ENCODE measurements at regions not wholly inside any gene's neighbourhood (a gene's known extent, or its start where the extent isn't known, plus 50 kb on each side); places are given as distances from the start of the nearest gene placed in this dataset.

- Histone ChIP-seq H2BK5ac (ENCODE audit: insufficient read length, low read length) (no peak overlapping the region), H3K18ac (ENCODE audit: insufficient read length, low read depth, low read length) (no peak overlapping the region), H3T11ph (ENCODE audit: low read length) (no peak overlapping the region), H3K79me1 (ENCODE audit: insufficient read depth, low read depth, low read length, poor library complexity, severe bottlenecking) (no peaks in the 10 kb centered on the region), H2BK12ac (ENCODE audit: insufficient read length, low read depth, low read length) (no peak overlapping the region), H3K27ac (ENCODE audit: insufficient read length, low read depth, low read length) (no peak overlapping the region), H3K9me3 (ENCODE audit: control insufficient read depth, low read depth, low read length) (no peaks in the 10 kb centered on the region), H4K20me1 (ENCODE audit: control insufficient read depth, insufficient read depth, insufficient read length) (no peaks in the 10 kb centered on the region), H4K91ac (ENCODE audit: insufficient read length, low read depth, low read length) (no peak overlapping the region), H3K9ac (ENCODE audit: extremely low read depth, insufficient read length, low read length) (no peak overlapping the region), H2AFZ (ENCODE audit: low read length) (no peak overlapping the region), H3K4me2 (ENCODE audit: insufficient read depth, insufficient read length, low read length) (no peak overlapping the region), H4K5ac (ENCODE audit: insufficient read length, low read depth, low read length) (no peak overlapping the region), H3K23ac (ENCODE audit: insufficient read length, low read depth, low read length) (no peak overlapping the region), H3K56ac (ENCODE audit: insufficient read length, low read depth, low read length) (no peak overlapping the region), H2AK5ac (ENCODE audit: insufficient read length, low read length) (no peak overlapping the region), H3K27me3 (ENCODE audit: insufficient read depth, low read length) (no peaks in the 10 kb centered on the region), H2BK15ac (ENCODE audit: low read depth, low read length) (no peak overlapping the region), H4K8ac (replicated peaks; ENCODE audit: insufficient read length, low read depth, low read length) (no peak overlapping the region), H3K4ac (ENCODE audit: low read depth, low read length) (no peak overlapping the region), H2BK120ac (ENCODE audit: low read depth, low read length, poor library complexity, severe bottlenecking) (no peak overlapping the region), H2BK20ac (ENCODE audit: low read depth, low read length, poor library complexity, severe bottlenecking) (no peak overlapping the region), H3K23me2 (ENCODE audit: insufficient read length, low read depth, low read length, poor library complexity, severe bottlenecking) (no peaks in the 10 kb centered on the region), H3K79me2 (ENCODE audit: insufficient read depth, low read length) (no peaks in the 10 kb centered on the region), H3K4me1 (ENCODE audit: insufficient read depth, low read length) (no peaks in the 10 kb centered on the region), H3K14ac (ENCODE audit: insufficient read depth, low read length) (no peak overlapping the region)
- no peaks in the 10 kb centered on the region; a peak in 2 of 7 replicates for H3K36me3 Mint-ChIP-seq (ENCODE audit: insufficient read depth in 1 of 3, low read depth in 3 of 3)
- DNase-seq: no peak
- H3K9me3 Mint-ChIP-seq: no peaks in the 10 kb centered on the region
- WGBS (ENCODE audit: extremely low coverage, insufficient read length, low lambda C conversion rate): no CpG with 5 or more reads among the region's 2 CpGs
- H3K4me3 Mint-ChIP-seq: no peak overlapping the region
- H3K27ac Mint-ChIP-seq: no peak overlapping the region
- H3K27me3 Mint-ChIP-seq (ENCODE audit: low read depth): no peaks in the 10 kb centered on the region
- peaks cover 4% of the 10 kb centered on the region in 2 experiments; a peak in 3 of 4 replicates for H3K4me1 Mint-ChIP-seq
- no peak for TF ChIP-seq CTCF (conservative IDR thresholded peaks at IDR 0.05)
These were observed 138.4 kb downstream of the RFC3 start for GRCh38 chr13:33956346-33956745.

Data from H9 (cell line).